Astrocyte (in vitro differentiated cells and primary cell): ENCODE measurements at regions not wholly inside any gene's neighbourhood (a gene's known extent, or its start where the extent isn't known, plus 50 kb on each side); places are given as distances from the start of the nearest gene placed in this dataset.

ENCODE experiments used
- DNase-seq: peaks from one replicate; pipeline ENCODE4 v3.0.0-alpha.2; 2010; ENCODE audit warnings: low read depth
- FAIRE-seq: peaks from 2 replicates; lab custom pipeline; 2011; peaks lifted over from hg19 to GRCh38; lab: Jason Lieb, UNC
- H2AFZ ChIP-seq: 2 replicates; pipeline ENCODE4 v1.6.0; 2012; ENCODE audit warnings: low read depth, low read length, inconsistent platforms
- H3K27ac ChIP-seq: 2 replicates; pipeline ENCODE4 v1.5.1; 2011; ENCODE audit warnings: low read depth, low read length, inconsistent platforms
- H3K27me3 ChIP-seq: 2 replicates; pipeline ENCODE4 v1.6.0; 2011; ENCODE audit warnings: low read length, inconsistent platforms; ENCODE audit not compliant: insufficient read depth
- H3K36me3 ChIP-seq: 2 replicates; pipeline ENCODE4 v1.5.1; 2011; ENCODE audit warnings: low read length, inconsistent platforms; ENCODE audit not compliant: insufficient read depth
- H3K4me1 ChIP-seq: 2 replicates; pipeline ENCODE4 v1.5.1; 2011; ENCODE audit warnings: low read length, inconsistent platforms; ENCODE audit not compliant: insufficient read depth
- H3K4me2 ChIP-seq: 2 replicates; pipeline ENCODE4 v1.6.0; 2012; ENCODE audit warnings: low read length, inconsistent platforms
- H3K4me3 ChIP-seq: 2 replicates; pipeline ENCODE4 v1.5.1; 2011; ENCODE audit warnings: low read depth, mild to moderate bottlenecking, low read length, inconsistent platforms; ENCODE audit not compliant: insufficient read depth
- H3K79me2 ChIP-seq: 2 replicates; pipeline ENCODE4 v1.6.0; 2012; ENCODE audit warnings: mild to moderate bottlenecking, low read length, inconsistent platforms; ENCODE audit not compliant: insufficient read depth
- H3K9ac ChIP-seq: 2 replicates; pipeline ENCODE4 v1.6.0; 2012; ENCODE audit warnings: mild to moderate bottlenecking, low read length, inconsistent platforms
- H3K9me3 ChIP-seq: 2 replicates; pipeline ENCODE4 v1.5.1; 2012; ENCODE audit warnings: low read depth, mild to moderate bottlenecking, low read length, inconsistent platforms; ENCODE audit not compliant: insufficient read depth
- H4K20me1 ChIP-seq: 2 replicates; pipeline ENCODE4 v1.6.0; 2012; ENCODE audit warnings: low read length, inconsistent platforms; ENCODE audit not compliant: insufficient read depth
- H3K27ac Mint-ChIP-seq: one replicate; pipeline ENCODE4 v1.8.0; 2021; ENCODE audit warnings: mild to moderate bottlenecking, mixed read lengths; ENCODE audit not compliant: unreplicated experiment
- H3K27me3 Mint-ChIP-seq: one replicate; pipeline ENCODE4 v1.8.0; 2021; ENCODE audit warnings: low read depth, mixed read lengths; ENCODE audit not compliant: unreplicated experiment
- H3K36me3 Mint-ChIP-seq: one replicate; pipeline ENCODE4 v1.8.0; 2021; ENCODE audit warnings: low read depth, mixed read lengths; ENCODE audit not compliant: unreplicated experiment
- H3K4me1 Mint-ChIP-seq: one replicate; pipeline ENCODE4 v1.8.0; 2021; ENCODE audit warnings: low read depth, mixed read lengths; ENCODE audit not compliant: unreplicated experiment
- H3K4me3 Mint-ChIP-seq: one replicate; pipeline ENCODE4 v1.8.0; 2021; ENCODE audit warnings: mild to moderate bottlenecking, moderate library complexity, mixed read lengths; ENCODE audit not compliant: unreplicated experiment
- H3K9me3 Mint-ChIP-seq: one replicate; pipeline ENCODE4 v1.8.0; 2021; ENCODE audit warnings: mild to moderate bottlenecking, mixed read lengths; ENCODE audit not compliant: unreplicated experiment
- CTCF ChIP-seq: IDR thresholded peaks from 2 replicates; pipeline ENCODE4 v1.5.1; 2011; ENCODE audit warnings: low read depth, mild to moderate bottlenecking, inconsistent platforms, low read length, moderate library complexity; ENCODE audit not compliant: insufficient read depth
- EZH2 ChIP-seq: IDR thresholded peaks from 2 replicates; pipeline ENCODE4 v1.6.1; 2012; ENCODE audit warnings: mild to moderate bottlenecking, low read length, inconsistent platforms; ENCODE audit not compliant: insufficient read depth

GRCh38 chr4:108519911-108520601 is 100.3 kb upstream of the RPL34 start:
- FAIRE-seq = no peak
- H3K27ac ChIP-seq = no peak overlapping the region
- DNase-seq = no peak
- no peaks in the 10 kb centered on the region for H3K4me1 Mint-ChIP-seq
- H3K4me3 ChIP-seq = no peak overlapping the region
- H3K36me3 ChIP-seq = no peaks in the 10 kb centered on the region
- H3K4me2 ChIP-seq = no peak overlapping the region
- H3K9ac ChIP-seq = no peak overlapping the region
- no peaks in the 10 kb centered on the region for H3K9me3 ChIP-seq
- no peak overlapping the region for H3K27ac Mint-ChIP-seq
- no peaks in the 10 kb centered on the region for H4K20me1 ChIP-seq
- no peaks in the 10 kb centered on the region for H3K27me3 ChIP-seq
- H3K36me3 Mint-ChIP-seq = no peaks in the 10 kb centered on the region
- H2AFZ ChIP-seq = no peak overlapping the region
- no peaks in the 10 kb centered on the region for H3K79me2 ChIP-seq
- no peak overlapping the region for H3K4me3 Mint-ChIP-seq
- no peak for TF ChIP-seq CTCF
- TF ChIP-seq EZH2 = no peak
- peaks cover 2% of the 10 kb centered on the region for H3K9me3 Mint-ChIP-seq
- H3K4me1 ChIP-seq = no peaks in the 10 kb centered on the region
- H3K27me3 Mint-ChIP-seq = peaks cover 3% of the 10 kb centered on the region

GRCh38 chr4:108519208-108519833 is 101.1 kb upstream of the RPL34 start:
- TF ChIP-seq CTCF (no peak), EZH2 (no peak)
- H3K9me3 ChIP-seq = no peaks in the 10 kb centered on the region
- H3K79me2 ChIP-seq = no peaks in the 10 kb centered on the region
- no peak for DNase-seq
- Mint-ChIP-seq H3K27ac (no peak overlapping the region), H3K4me1 (no peaks in the 10 kb centered on the region), H3K4me3 (no peak overlapping the region), H3K36me3 (no peaks in the 10 kb centered on the region), H3K27me3 (peaks cover 3% of the 10 kb centered on the region), H3K9me3 (peaks cover 2% of the 10 kb centered on the region)
- H3K9ac ChIP-seq = no peak overlapping the region
- no peaks in the 10 kb centered on the region for H3K4me1 ChIP-seq
- FAIRE-seq = no peak
- H3K36me3 ChIP-seq = no peaks in the 10 kb centered on the region
- no peak overlapping the region for H3K4me2 ChIP-seq
- no peaks in the 10 kb centered on the region for H4K20me1 ChIP-seq
- H3K27me3 ChIP-seq = no peaks in the 10 kb centered on the region
- H3K4me3 ChIP-seq = no peak overlapping the region
- no peak overlapping the region for H2AFZ ChIP-seq
- H3K27ac ChIP-seq = no peak overlapping the region
